OCI-LY7 (cell line): ENCODE measurements at regions not wholly inside any gene's neighbourhood (a gene's known extent, or its start where the extent isn't known, plus 50 kb on each side); places are given as distances from the start of the nearest gene placed in this dataset.

Experiments used
- BruUV-seq: library from RNA; stranded (reverse); fragments of 400-500 nt; replicated peaks from 2 replicates; lab custom pipeline; 2021; lab: Mats Ljungman, UMichigan
- CTCF ChIA-PET: fragments of 300-600 bp; sonication (Branson Sonifier 250); formaldehyde crosslinking; loops from one replicate; lab custom pipeline; 2022; ENCODE audit warnings: antibody characterized with exemption; ENCODE audit not compliant: unreplicated experiment; lab: Charles Lee
- POLR2A ChIA-PET: fragments of 300-600 bp; sonication (Branson Sonifier 250); formaldehyde crosslinking; loops from one replicate; lab custom pipeline; 2022; ENCODE audit warnings: antibody characterized with exemption; lab: Charles Lee
- DNase-seq: peaks from one replicate; pipeline ENCODE4 v3.0.0-alpha.2; 2015; ENCODE audit warnings: low spot score
- H2AFZ ChIP-seq: fragments of 200-600 bp; sonication (generic), shearing (Covaris generic); 2 replicates; pipeline ENCODE4 v1.6.1; 2014; ENCODE audit warnings: mild to moderate bottlenecking, antibody characterized with exemption, low read length, moderate library complexity
- H3K27ac ChIP-seq: fragments of 200-600 bp; sonication (generic); 2 replicates; pipeline ENCODE4 v1.5.1; 2014; ENCODE audit warnings: mixed run types, low read depth, mild to moderate bottlenecking, moderate library complexity, low read length, inconsistent platforms; ENCODE audit not compliant: poor library complexity, severe bottlenecking
- H3K36me3 ChIP-seq: fragments of 200-600 bp; sonication (generic); 2 replicates; pipeline ENCODE4 v1.6.1; 2014; ENCODE audit warnings: mild to moderate bottlenecking, antibody characterized with exemption, low read length, moderate library complexity, mixed read lengths; ENCODE audit not compliant: insufficient read depth
- H3K4me1 ChIP-seq: fragments of 200-600 bp; sonication (generic); 2 replicates; pipeline ENCODE4 v1.5.1; 2014; ENCODE audit warnings: mild to moderate bottlenecking, low read length; ENCODE audit not compliant: insufficient read depth, poor library complexity, severe bottlenecking
- H3K4me2 ChIP-seq: fragments of 200-600 bp; sonication (generic); 2 replicates; pipeline ENCODE4 v1.6.1; 2014; ENCODE audit warnings: mild to moderate bottlenecking, low read length
- H3K4me3 ChIP-seq: fragments of 200-600 bp; sonication (generic); 2 replicates; pipeline ENCODE4 v1.5.1; 2014; ENCODE audit warnings: mild to moderate bottlenecking, low read depth, low read length; ENCODE audit not compliant: poor library complexity, severe bottlenecking
- H3K79me2 ChIP-seq: fragments of 200-600 bp; sonication (generic); 2 replicates; pipeline ENCODE4 v1.6.1; 2016; ENCODE audit warnings: low read depth, mild to moderate bottlenecking, low read length, moderate library complexity, mixed read lengths; ENCODE audit not compliant: insufficient read depth
- H3K9me2 ChIP-seq: fragments of 200-600 bp; sonication (generic); 2 replicates; pipeline ENCODE4 v1.6.1; 2016; ENCODE audit warnings: mild to moderate bottlenecking, low read length, mixed read lengths; ENCODE audit not compliant: insufficient read depth
- H3K9me3 ChIP-seq: fragments of 200-600 bp; sonication (generic); 2 replicates; pipeline ENCODE4 v1.6.1; 2014; ENCODE audit warnings: mild to moderate bottlenecking, mixed run types, low read length, mixed read lengths
- H4K20me1 ChIP-seq: fragments of 200-600 bp; sonication (generic); 2 replicates; pipeline ENCODE4 v1.6.1; 2014; ENCODE audit warnings: mild to moderate bottlenecking, antibody characterized with exemption, low read length, moderate library complexity, mixed read lengths; ENCODE audit not compliant: insufficient read depth
- EZH2phosphoT487 ChIP-seq: fragments of 200-600 bp; sonication (generic); IDR thresholded peaks from 2 replicates; pipeline ENCODE4 v1.6.1; 2018; ENCODE audit warnings: low read depth, borderline replicate concordance, mild to moderate bottlenecking, mixed run types, antibody characterized with exemption, low read length, moderate library complexity, mixed read lengths
- intact Hi-C: fragments of 100-400 bp; cut with micrococcal nuclease; formaldehyde crosslinking; loops from one replicate; pipeline ENCODE4 v1.10.0; 2022; ENCODE audit not compliant: unreplicated experiment
- TF ChIP-seq, protein P1 (sequence below): fragments of 200-600 bp; sonication (generic); conservative IDR thresholded peaks from 2 replicates; pipeline ENCODE4 v1.5.1; 2014; ENCODE audit warnings: mild to moderate bottlenecking, antibody characterized with exemption, low read length, moderate library complexity, mixed read lengths

DNA sequence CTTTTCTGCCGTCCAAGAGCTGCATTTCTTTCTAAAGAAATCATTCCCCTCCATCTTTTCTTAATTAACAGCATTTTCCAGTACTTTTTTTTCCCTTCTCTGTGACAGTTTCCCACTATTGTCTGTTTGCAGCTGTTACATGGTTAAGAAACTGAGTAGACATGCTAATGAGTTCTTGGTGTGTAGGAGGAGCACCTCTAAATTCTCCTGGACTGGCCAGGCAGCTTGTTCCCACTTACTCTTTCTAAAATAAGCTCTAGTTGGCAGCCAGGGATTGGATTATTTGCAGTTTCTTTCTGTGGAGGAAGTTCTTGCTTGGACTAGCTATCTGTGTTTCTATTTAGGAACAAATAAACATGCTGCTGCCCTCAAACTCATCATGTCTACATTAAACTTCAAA is 235.1 kb upstream of the GAP43 start:
- no peak overlapping the region for H3K4me3 ChIP-seq
- TF ChIP-seq, protein P1, sequence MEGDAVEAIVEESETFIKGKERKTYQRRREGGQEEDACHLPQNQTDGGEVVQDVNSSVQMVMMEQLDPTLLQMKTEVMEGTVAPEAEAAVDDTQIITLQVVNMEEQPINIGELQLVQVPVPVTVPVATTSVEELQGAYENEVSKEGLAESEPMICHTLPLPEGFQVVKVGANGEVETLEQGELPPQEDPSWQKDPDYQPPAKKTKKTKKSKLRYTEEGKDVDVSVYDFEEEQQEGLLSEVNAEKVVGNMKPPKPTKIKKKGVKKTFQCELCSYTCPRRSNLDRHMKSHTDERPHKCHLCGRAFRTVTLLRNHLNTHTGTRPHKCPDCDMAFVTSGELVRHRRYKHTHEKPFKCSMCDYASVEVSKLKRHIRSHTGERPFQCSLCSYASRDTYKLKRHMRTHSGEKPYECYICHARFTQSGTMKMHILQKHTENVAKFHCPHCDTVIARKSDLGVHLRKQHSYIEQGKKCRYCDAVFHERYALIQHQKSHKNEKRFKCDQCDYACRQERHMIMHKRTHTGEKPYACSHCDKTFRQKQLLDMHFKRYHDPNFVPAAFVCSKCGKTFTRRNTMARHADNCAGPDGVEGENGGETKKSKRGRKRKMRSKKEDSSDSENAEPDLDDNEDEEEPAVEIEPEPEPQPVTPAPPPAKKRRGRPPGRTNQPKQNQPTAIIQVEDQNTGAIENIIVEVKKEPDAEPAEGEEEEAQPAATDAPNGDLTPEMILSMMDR = no peak
- TF ChIP-seq EZH2phosphoT487 = no peak
- H2AFZ ChIP-seq = no peak overlapping the region
- intact Hi-C loops = no loop called here
- no peaks in the 10 kb centered on the region for H3K79me2 ChIP-seq
- CTCF ChIA-PET = no interaction called here
- H3K36me3 ChIP-seq = no peaks in the 10 kb centered on the region
- DNase-seq = no peak
- H3K27ac ChIP-seq = no peak overlapping the region
- no peaks in the 10 kb centered on the region for H3K4me1 ChIP-seq
- no peak overlapping the region for H3K4me2 ChIP-seq
- no TSS peak for BruUV-seq
- no peaks in the 10 kb centered on the region for H3K9me2 ChIP-seq
- H3K9me3 ChIP-seq = no peaks in the 10 kb centered on the region
- H4K20me1 ChIP-seq = no peaks in the 10 kb centered on the region
- POLR2A ChIA-PET = no interaction called here

DNA sequence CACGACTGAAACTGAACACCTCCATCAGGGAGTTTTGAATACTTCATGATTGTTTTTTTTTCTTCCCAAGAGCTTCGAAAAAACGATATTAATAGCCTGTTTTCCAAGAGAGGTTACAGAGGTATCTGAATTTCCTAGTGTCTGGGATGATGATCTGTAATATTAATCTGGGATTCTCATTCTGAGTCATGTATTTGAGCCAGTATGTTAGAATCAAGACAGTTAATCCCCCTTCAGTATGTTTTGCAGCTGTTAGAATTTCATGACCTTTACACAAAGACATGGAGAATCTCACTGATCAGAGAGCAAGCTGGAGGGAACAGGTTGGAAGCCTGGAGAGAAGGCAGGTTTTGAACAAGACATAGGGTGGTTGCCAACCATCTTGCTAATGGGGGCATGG is 234.5 kb upstream of the GAP43 start:
- Histone ChIP-seq H3K4me2 (no peak overlapping the region), H3K79me2 (no peaks in the 10 kb centered on the region), H3K9me3 (no peaks in the 10 kb centered on the region), H3K27ac (no peak overlapping the region), H2AFZ (no peak overlapping the region), H4K20me1 (no peaks in the 10 kb centered on the region), H3K9me2 (no peaks in the 10 kb centered on the region), H3K36me3 (no peaks in the 10 kb centered on the region), H3K4me1 (no peaks in the 10 kb centered on the region), H3K4me3 (no peak overlapping the region)
- intact Hi-C loops = no loop called here
- no peak for TF ChIP-seq EZH2phosphoT487
- TF ChIP-seq, protein P1 = no peak
- ChIA-PET POLR2A (interaction anchor here (0.6 to 0.7 kb wide), 3 partner anchors 13 to 190 kb away, joined by 3 to 7 read pairs (median 5); no protein-coding TSS in a partner anchor), CTCF (no interaction called here)
- BruUV-seq = no TSS peak
- no peak for DNase-seq

DNA sequence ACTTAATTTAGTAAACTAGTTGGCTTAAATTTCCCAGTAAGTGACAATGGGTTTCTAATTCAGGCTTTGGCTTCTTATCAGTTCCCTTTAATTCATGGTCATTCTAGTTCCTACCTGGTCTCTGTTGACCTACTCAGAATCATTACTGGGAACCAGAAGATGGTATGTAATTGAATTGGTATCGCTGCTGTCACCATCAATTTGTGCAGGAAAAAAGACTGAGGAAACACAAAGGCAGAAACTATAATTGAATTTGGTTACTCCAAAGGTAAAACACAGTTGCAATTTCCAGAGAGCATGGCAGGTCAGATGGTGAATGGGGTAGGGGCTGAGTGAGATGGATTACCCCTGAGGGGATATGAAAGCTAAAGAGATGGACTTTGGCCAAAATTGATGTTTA is 226.5 kb upstream of the GAP43 start:
- Histone ChIP-seq H3K4me3 (no peak overlapping the region), H3K79me2 (no peaks in the 10 kb centered on the region), H3K9me3 (no peaks in the 10 kb centered on the region), H3K36me3 (no peaks in the 10 kb centered on the region), H3K9me2 (no peaks in the 10 kb centered on the region), H4K20me1 (no peaks in the 10 kb centered on the region; the same call in 1 of the 2 replicates), H3K4me2 (no peak overlapping the region), H3K4me1 (no peaks in the 10 kb centered on the region), H3K27ac (no peak overlapping the region), H2AFZ (no peak overlapping the region)
- intact Hi-C loops = no loop called here
- ChIA-PET CTCF (no interaction called here), POLR2A (no interaction called here)
- no peak for DNase-seq
- no TSS peak for BruUV-seq
- no peak for TF ChIP-seq EZH2phosphoT487
- TF ChIP-seq, protein P1 = no peak
